NCI-H1417 treated with DMSO at 0.1 percent for 48 hours (cell line): ENCODE measurements at regions not wholly inside any gene's neighbourhood (a gene's known extent, or its start where the extent isn't known, plus 50 kb on each side); places are given as distances from the start of the nearest gene placed in this dataset.

Experiments used
- DNase-seq: peaks from one replicate; lab custom pipeline; 2025; lab: John Stamatoyannopoulos, UW

GRCh38 chr6:14187406-14187805 lies 69.8 kb downstream of the CD83 start:
- no peak for DNase-seq

- no peak for DNase-seq
These were observed 71.5 kb downstream of the CD83 start for GRCh38 chr6:14189074-14189473.

- DNase-seq, result no peak
These were observed 72.8 kb downstream of the CD83 start for GRCh38 chr6:14190191-14190928.

GRCh38 chr6:14190929-14191224 lies 73.3 kb downstream of the CD83 start:
- DNase-seq, result no peak

- no peak for DNase-seq
These were observed 74.2 kb downstream of the CD83 start for GRCh38 chr6:14191761-14192160.

GRCh38 chr6:14192216-14192788 lies 74.7 kb downstream of the CD83 start:
- DNase-seq, result no peak

GRCh38 chr6:14193524-14193923 lies 76.0 kb downstream of the CD83 start:
- no peak for DNase-seq

GRCh38 chr6:14194483-14194882 lies 76.9 kb downstream of the CD83 start:
- no peak for DNase-seq

- no peak for DNase-seq
These were observed 77.4 kb downstream of the CD83 start for GRCh38 chr6:14194976-14195375.

GRCh38 chr6:14196026-14196425 lies 78.5 kb downstream of the CD83 start:
- DNase-seq, result no peak

GRCh38 chr6:14197118-14197517 lies 79.5 kb downstream of the CD83 start:
- no peak for DNase-seq

GRCh38 chr6:14200047-14200446 lies 82.5 kb downstream of the CD83 start:
- DNase-seq, result no peak

GRCh38 chr6:14202947-14203346 lies 85.4 kb downstream of the CD83 start:
- DNase-seq, result no peak

- no peak for DNase-seq
These were observed 88.8 kb downstream of the CD83 start for GRCh38 chr6:14206391-14206790.

- DNase-seq, result no peak
These were observed 89.9 kb downstream of the CD83 start for GRCh38 chr6:14207448-14207847.

- DNase-seq, result no peak
These were observed 91.4 kb downstream of the CD83 start for GRCh38 chr6:14209000-14209399.

GRCh38 chr6:14210077-14210476 lies 92.5 kb downstream of the CD83 start:
- no peak for DNase-seq

- DNase-seq, result peak; percentile 65
These were observed 93.3 kb downstream of the CD83 start for GRCh38 chr6:14210663-14211561.

GRCh38 chr6:14211562-14211942 lies 94.0 kb downstream of the CD83 start:
- no peak for DNase-seq

- no peak for DNase-seq
These were observed 94.4 kb downstream of the CD83 start for GRCh38 chr6:14212020-14212419.

GRCh38 chr6:14212632-14213031 lies 95.1 kb downstream of the CD83 start:
- DNase-seq, result no peak

- no peak for DNase-seq
These were observed 99.5 kb downstream of the CD83 start for GRCh38 chr6:14216946-14217684.
